Activated CD8-positive, alpha-beta memory T cell treated with anti-CD3 and anti-CD28 coated beads for 36 hours (primary cell): ENCODE measurements at regions not wholly inside any gene's neighbourhood (a gene's known extent, or its start where the extent isn't known, plus 50 kb on each side); places are given as distances from the start of the nearest gene placed in this dataset.
"Not testable (repeated sequence)": the region's sequence is repeated elsewhere in the genome, so short reads cannot be mapped to it uniquely, and the experiment has no call there.

ENCODE experiments used
- CTCF ChIA-PET: fragments of 350-600 bp; sonication (Branson Sonifier 250); formaldehyde crosslinking; loops from one replicate; lab custom pipeline; 2021; ENCODE audit warnings: antibody characterized with exemption; lab: Charles Lee
- POLR2A ChIA-PET: fragments of 350-600 bp; sonication (Branson Sonifier 250); formaldehyde crosslinking; loops from one replicate; lab custom pipeline; 2021; ENCODE audit warnings: antibody characterized with exemption; lab: Charles Lee

GRCh38 chr11:39817241-39817640, 1642.2 kb downstream of the LRRC4C start:
- POLR2A ChIA-PET: no interaction called here

GRCh38 chr11:39810358-39810757, 1649.1 kb downstream of the LRRC4C start:
- CTCF ChIA-PET: no interaction called here
- POLR2A ChIA-PET: no interaction called here

More at GRCh38 chr11:39817241-39817640, 1642.2 kb downstream of the LRRC4C start:
- CTCF ChIA-PET: no interaction called here

GRCh38 chr11:39809833-39810232, 1649.6 kb downstream of the LRRC4C start:
- POLR2A ChIA-PET: no interaction called here

GRCh38 chr11:39807904-39808303, 1651.5 kb downstream of the LRRC4C start:
- CTCF ChIA-PET: no interaction called here
- POLR2A ChIA-PET: no interaction called here

More at GRCh38 chr11:39809833-39810232, 1649.6 kb downstream of the LRRC4C start:
- CTCF ChIA-PET: no interaction called here

GRCh38 chr11:39806652-39807051, 1652.8 kb downstream of the LRRC4C start:
- CTCF ChIA-PET: no interaction called here

GRCh38 chr11:39804271-39804670, 1655.2 kb downstream of the LRRC4C start:
- CTCF ChIA-PET: no interaction called here
- POLR2A ChIA-PET: no interaction called here

More at GRCh38 chr11:39806652-39807051, 1652.8 kb downstream of the LRRC4C start:
- POLR2A ChIA-PET: no interaction called here

GRCh38 chr11:39786682-39787081, 1672.8 kb downstream of the LRRC4C start:
- ChIA-PET POLR2A (no interaction called here), CTCF (no interaction called here)

GRCh38 chr11:39786281-39786680, 1673.2 kb downstream of the LRRC4C start:
- CTCF ChIA-PET: no interaction called here
- POLR2A ChIA-PET: no interaction called here

GRCh38 chr11:39784873-39785272, 1674.6 kb downstream of the LRRC4C start:
- ChIA-PET CTCF (no interaction called here), POLR2A (no interaction called here)

- ChIA-PET POLR2A (no interaction called here), CTCF (interaction anchor here (0.6 kb wide), 1 partner anchor 103 kb away, joined by 4 read pairs; no protein-coding TSS in a partner anchor)
Measured at GRCh38 chr11:39780131-39780530, 1679.3 kb downstream of the LRRC4C start.

GRCh38 chr11:39777035-39777434, 1682.4 kb downstream of the LRRC4C start:
- CTCF ChIA-PET: no interaction called here
- POLR2A ChIA-PET: no interaction called here

GRCh38 chr11:39772525-39773137, 1686.8 kb downstream of the LRRC4C start:
- ChIA-PET CTCF (no interaction called here), POLR2A (no interaction called here)

GRCh38 chr11:39768214-39768613, 1691.2 kb downstream of the LRRC4C start:
- ChIA-PET CTCF (interaction anchor here (0.9 kb wide), 1 partner anchor 20 kb away, joined by 4 read pairs; no protein-coding TSS in a partner anchor), POLR2A (no interaction called here)

GRCh38 chr11:39745401-39745800, 1714.1 kb downstream of the LRRC4C start:
- POLR2A ChIA-PET: no interaction called here

GRCh38 chr11:39741066-39741465, 1718.4 kb downstream of the LRRC4C start:
- POLR2A ChIA-PET: no interaction called here

More at GRCh38 chr11:39745401-39745800, 1714.1 kb downstream of the LRRC4C start:
- CTCF ChIA-PET: no interaction called here

GRCh38 chr11:39736351-39736750, 1723.1 kb downstream of the LRRC4C start:
- CTCF ChIA-PET, POLR2A ChIA-PET: not testable (repeated sequence)

More at GRCh38 chr11:39741066-39741465, 1718.4 kb downstream of the LRRC4C start:
- CTCF ChIA-PET: no interaction called here

- POLR2A ChIA-PET: no interaction called here
- CTCF ChIA-PET: no interaction called here
Measured at GRCh38 chr11:39732001-39732400, 1727.5 kb downstream of the LRRC4C start.

- ChIA-PET CTCF (no interaction called here), POLR2A (no interaction called here)
Measured at GRCh38 chr11:39725081-39725480, 1734.4 kb downstream of the LRRC4C start.

GRCh38 chr11:39724404-39724803, 1735.0 kb downstream of the LRRC4C start:
- ChIA-PET POLR2A (no interaction called here), CTCF (no interaction called here)

- ChIA-PET POLR2A (no interaction called here), CTCF (no interaction called here)
Measured at GRCh38 chr11:39712581-39712980, 1746.9 kb downstream of the LRRC4C start.

- POLR2A ChIA-PET: no interaction called here
- CTCF ChIA-PET: no interaction called here
Measured at GRCh38 chr11:39690856-39691255, 1768.6 kb downstream of the LRRC4C start.
